Fibroblast of lung (primary cell): ENCODE measurements at regions not wholly inside any gene's neighbourhood (a gene's known extent, or its start where the extent isn't known, plus 50 kb on each side); places are given as distances from the start of the nearest gene placed in this dataset.

Source experiments
- DNase-seq, 2 donors: peaks; one replicate each; pipeline versions ENCODE4 v3.0.0 to v3.0.0-alpha.2; 2010; ENCODE audit warnings: low read depth in 2 of 2
- H2AFZ ChIP-seq: 2 replicates; pipeline ENCODE4 v1.5.1; 2012; ENCODE audit warnings: low read length, control low read depth, inconsistent platforms
- H3K27ac ChIP-seq: 2 replicates; pipeline ENCODE4 v1.5.1; 2011; ENCODE audit warnings: low read length, control low read depth; ENCODE audit not compliant: insufficient read depth
- H3K27me3 ChIP-seq: 2 replicates; pipeline ENCODE4 v1.5.1; 2011; ENCODE audit warnings: mild to moderate bottlenecking, low read length; ENCODE audit not compliant: control insufficient read depth, insufficient read depth
- H3K36me3 ChIP-seq: 2 replicates; pipeline ENCODE4 v1.5.1; 2011; ENCODE audit warnings: low read length; ENCODE audit not compliant: control insufficient read depth, insufficient read depth
- H3K4me1 ChIP-seq: 2 replicates; pipeline ENCODE4 v1.5.1; 2011; ENCODE audit warnings: low read length; ENCODE audit not compliant: control insufficient read depth, insufficient read depth; ENCODE audit errors: extremely low read depth
- H3K4me2 ChIP-seq: 2 replicates; pipeline ENCODE4 v1.5.1; 2011; ENCODE audit warnings: low read length, control low read depth; ENCODE audit not compliant: insufficient read depth; ENCODE audit errors: extremely low read depth
- H3K4me3 ChIP-seq, 4 experiments: fragments of 200-600 bp in 1 of 4; sonication (generic) in 1 of 4; replicated peaks in 1 of 4; 2 replicates each; pipeline ENCODE4 v1.5.1; 2011 to 2016; ENCODE audit warnings: low read length in 4 of 4, low read depth in 3 of 4, mild to moderate bottlenecking in 3 of 4, control low read depth in 2 of 4, inconsistent platforms in 1 of 4, mixed read lengths in 1 of 4; ENCODE audit not compliant: insufficient read depth in 1 of 4; ENCODE audit errors: control extremely low read depth in 1 of 4
- H3K79me2 ChIP-seq: 2 replicates; pipeline ENCODE4 v1.5.1; 2012; ENCODE audit warnings: mild to moderate bottlenecking, low read length, inconsistent platforms; ENCODE audit not compliant: control insufficient read depth, insufficient read depth
- H3K9ac ChIP-seq: 2 replicates; pipeline ENCODE4 v1.5.1; 2011; ENCODE audit warnings: mild to moderate bottlenecking, low read length, control low read depth; ENCODE audit not compliant: insufficient read depth
- H3K9me3 ChIP-seq: 2 replicates; pipeline ENCODE4 v1.5.1; 2012; ENCODE audit warnings: low read depth, low read length; ENCODE audit not compliant: control insufficient read depth, insufficient read depth
- H4K20me1 ChIP-seq: 2 replicates; pipeline ENCODE4 v1.5.1; 2011; ENCODE audit warnings: low read length; ENCODE audit not compliant: control insufficient read depth, insufficient read depth; ENCODE audit errors: extremely low read depth
- CTCF ChIP-seq, 2 donors: IDR thresholded peaks in 1 of 2; conservative IDR thresholded peaks in 1 of 2; 1 replicate in 1 of 2; 2 replicates in 1 of 2; pipeline ENCODE4 v1.5.1; 2011 to 2012; ENCODE audit warnings: low read length in 2 of 2, control low read depth in 1 of 2, inconsistent platforms in 1 of 2, low read depth in 1 of 2, mild to moderate bottlenecking in 1 of 2
- EZH2 ChIP-seq: IDR thresholded peaks from 2 replicates; pipeline ENCODE4 v1.5.1; 2012; ENCODE audit warnings: low read length, control low read depth, mild to moderate bottlenecking; ENCODE audit errors: missing control alignments

DNA sequence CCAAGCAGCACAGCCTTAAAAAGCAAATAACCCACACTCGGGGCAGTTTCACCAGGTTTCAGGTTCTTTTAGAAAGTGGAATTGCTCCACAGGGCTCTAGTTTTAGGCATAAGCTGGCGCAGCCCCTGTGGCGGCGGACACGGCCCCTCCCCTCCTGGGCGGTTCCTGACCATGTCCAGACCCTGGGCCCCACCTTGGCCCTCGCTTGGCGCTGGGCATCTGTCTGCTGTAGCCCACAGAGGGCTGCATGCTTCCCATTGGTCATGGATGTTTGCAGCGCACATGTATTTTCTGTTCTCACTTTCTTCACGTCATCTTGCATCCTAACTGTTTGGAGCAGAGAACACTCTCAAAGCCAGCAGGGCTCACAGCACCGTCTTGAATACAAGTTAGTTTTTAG, 244.3 kb downstream of the BRD1 start:
- Histone ChIP-seq H3K4me3 (no peak overlapping the region), H3K4me2 (no peak overlapping the region), H3K27ac (no peak overlapping the region), H3K79me2 (no peaks in the 10 kb centered on the region), H3K36me3 (no peaks in the 10 kb centered on the region), H3K9ac (no peak overlapping the region), H3K9me3 (peaks cover 2% of the 10 kb centered on the region), H3K4me1 (no peaks in the 10 kb centered on the region), H4K20me1 (no peaks in the 10 kb centered on the region), H3K27me3 (no peaks in the 10 kb centered on the region), H2AFZ (no peak overlapping the region)
- TF ChIP-seq CTCF (conservative IDR thresholded peaks at IDR 0.05 in 1 of 2, IDR thresholded peaks at IDR 0.05 in 1 of 2; ENCODE audit: low read depth in 1 of 2, low read length in 2 of 2): no peak
- no peak for TF ChIP-seq EZH2
- no peak for DNase-seq

GRCh38 chr22:49582678-49583077, 245.0 kb downstream of the BRD1 start:
- no peak overlapping the region for H2AFZ ChIP-seq
- H3K4me2 ChIP-seq: no peak overlapping the region
- no peaks in the 10 kb centered on the region for H3K36me3 ChIP-seq
- H3K27ac ChIP-seq: no peak overlapping the region
- H3K9me3 ChIP-seq: peaks cover 2% of the 10 kb centered on the region
- H3K4me3 ChIP-seq: no peak overlapping the region
- no peak for TF ChIP-seq EZH2
- TF ChIP-seq CTCF (conservative IDR thresholded peaks at IDR 0.05 in 1 of 2, IDR thresholded peaks at IDR 0.05 in 1 of 2; ENCODE audit: low read depth in 1 of 2, low read length in 2 of 2): no peak
- no peak for DNase-seq
- no peaks in the 10 kb centered on the region for H3K79me2 ChIP-seq
- H4K20me1 ChIP-seq: no peaks in the 10 kb centered on the region
- H3K9ac ChIP-seq: no peak overlapping the region
- no peaks in the 10 kb centered on the region for H3K27me3 ChIP-seq
- no peaks in the 10 kb centered on the region for H3K4me1 ChIP-seq

DNA sequence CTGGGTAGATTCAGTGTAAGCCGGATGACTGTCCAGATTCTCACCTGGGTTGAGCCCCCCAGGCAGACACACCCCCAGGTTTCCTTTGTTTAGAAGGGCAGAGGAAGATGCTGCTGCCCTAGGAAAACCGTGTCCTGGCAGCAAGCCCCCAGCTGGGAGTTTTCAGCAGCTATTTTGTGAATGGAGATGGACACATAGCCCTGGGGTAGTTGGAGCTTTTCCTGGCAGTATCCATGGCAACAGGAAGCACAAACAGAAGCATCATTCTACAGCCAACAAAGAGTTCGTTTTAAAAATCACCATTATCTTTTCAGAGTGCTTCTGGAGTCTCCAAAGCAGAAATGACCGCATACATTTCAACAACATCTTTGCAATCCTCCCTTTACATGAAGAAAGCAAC, 245.5 kb downstream of the BRD1 start:
- Histone ChIP-seq H3K27ac (no peak overlapping the region), H3K4me1 (no peaks in the 10 kb centered on the region), H3K9me3 (peaks cover 2% of the 10 kb centered on the region), H4K20me1 (no peaks in the 10 kb centered on the region), H2AFZ (no peak overlapping the region), H3K4me2 (no peak overlapping the region), H3K79me2 (no peaks in the 10 kb centered on the region), H3K27me3 (no peaks in the 10 kb centered on the region), H3K4me3 (no peak overlapping the region), H3K36me3 (no peaks in the 10 kb centered on the region), H3K9ac (no peak overlapping the region)
- no peak for DNase-seq
- no peak for TF ChIP-seq CTCF (conservative IDR thresholded peaks at IDR 0.05 in 1 of 2, IDR thresholded peaks at IDR 0.05 in 1 of 2; ENCODE audit: low read depth in 1 of 2, low read length in 2 of 2)
- TF ChIP-seq EZH2: no peak
